Keratinocyte (primary cell): ENCODE measurements at regions not wholly inside any gene's neighbourhood (a gene's known extent, or its start where the extent isn't known, plus 50 kb on each side); places are given as distances from the start of the nearest gene placed in this dataset.

ENCODE experiments used
- EZH2 ChIP-seq: IDR thresholded peaks from one replicate; pipeline ENCODE4 v1.6.1; 2012; ENCODE audit warnings: inconsistent platforms, mild to moderate bottlenecking, low read length, moderate library complexity
- TF ChIP-seq, protein P1 (sequence below), 3 experiments: IDR thresholded peaks in 1 of 3; conservative IDR thresholded peaks in 1 of 3; optimal IDR thresholded peaks in 1 of 3; 2 replicates in 2 of 3; 3 replicates in 1 of 3; pipeline versions ENCODE3 to v1.5.1; 2011; ENCODE audit warnings: low read length in 3 of 3, mild to moderate bottlenecking in 3 of 3, moderate library complexity in 2 of 3, control low read depth in 1 of 3, inconsistent platforms in 1 of 3; ENCODE audit not compliant: insufficient read depth in 2 of 3; ENCODE audit errors: extremely low read depth in 1 of 3

DNA sequence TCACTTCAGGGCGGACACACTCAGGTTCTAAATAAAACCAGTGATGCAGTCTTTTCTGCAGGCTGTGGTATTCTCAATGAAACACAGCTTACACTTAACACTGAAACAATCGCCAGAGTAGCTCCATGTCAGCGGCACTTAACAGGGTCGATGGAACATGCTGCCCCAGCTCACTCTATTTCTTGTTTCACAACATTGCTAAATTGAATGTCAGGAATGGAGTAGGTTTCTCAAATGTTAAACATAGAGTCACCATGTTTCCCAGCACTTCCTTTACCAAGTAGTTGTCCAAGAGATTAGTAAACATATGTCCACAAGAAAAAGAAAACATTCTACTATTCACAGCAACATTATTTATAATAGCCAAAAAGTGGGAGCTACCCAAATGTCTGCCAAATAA lies 306.9 kb downstream of the SLITRK6 start:
- TF ChIP-seq, protein P1, sequence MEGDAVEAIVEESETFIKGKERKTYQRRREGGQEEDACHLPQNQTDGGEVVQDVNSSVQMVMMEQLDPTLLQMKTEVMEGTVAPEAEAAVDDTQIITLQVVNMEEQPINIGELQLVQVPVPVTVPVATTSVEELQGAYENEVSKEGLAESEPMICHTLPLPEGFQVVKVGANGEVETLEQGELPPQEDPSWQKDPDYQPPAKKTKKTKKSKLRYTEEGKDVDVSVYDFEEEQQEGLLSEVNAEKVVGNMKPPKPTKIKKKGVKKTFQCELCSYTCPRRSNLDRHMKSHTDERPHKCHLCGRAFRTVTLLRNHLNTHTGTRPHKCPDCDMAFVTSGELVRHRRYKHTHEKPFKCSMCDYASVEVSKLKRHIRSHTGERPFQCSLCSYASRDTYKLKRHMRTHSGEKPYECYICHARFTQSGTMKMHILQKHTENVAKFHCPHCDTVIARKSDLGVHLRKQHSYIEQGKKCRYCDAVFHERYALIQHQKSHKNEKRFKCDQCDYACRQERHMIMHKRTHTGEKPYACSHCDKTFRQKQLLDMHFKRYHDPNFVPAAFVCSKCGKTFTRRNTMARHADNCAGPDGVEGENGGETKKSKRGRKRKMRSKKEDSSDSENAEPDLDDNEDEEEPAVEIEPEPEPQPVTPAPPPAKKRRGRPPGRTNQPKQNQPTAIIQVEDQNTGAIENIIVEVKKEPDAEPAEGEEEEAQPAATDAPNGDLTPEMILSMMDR (optimal IDR thresholded peaks at IDR 0.05 in 1 of 3, IDR thresholded peaks at IDR 0.05 in 1 of 3, conservative IDR thresholded peaks at IDR 0.05 in 1 of 3; ENCODE audit: extremely low read depth in 1 of 3, insufficient read depth in 2 of 3, low read length in 3 of 3): no peak
- no peak for TF ChIP-seq EZH2
